ENCODE measurements at regions not wholly inside any gene's neighbourhood (a gene's known extent, or its start where the extent isn't known, plus 50 kb on each side); places are given as distances from the start of the nearest gene placed in this dataset.

- TF ChIP-seq CTCF (IDR thresholded peaks at IDR 0.05; ENCODE audit: borderline replicate concordance, insufficient read depth, low read depth, low read length) = no peak
- no peak overlapping the region for H3K4me3 ChIP-seq (ENCODE audit: low read depth, low read length)
Observed at GRCh38 chr15:81595752-81596151, 221.7 kb upstream of the TMC3 start.

- no peak for TF ChIP-seq CTCF (IDR thresholded peaks at IDR 0.05; ENCODE audit: borderline replicate concordance, insufficient read depth, low read depth, low read length)
Observed at GRCh38 chr15:81589671-81590070, 215.7 kb upstream of the TMC3 start.

GRCh38 chr15:81575436-81576123 is 201.6 kb upstream of the TMC3 start:
- no peak for TF ChIP-seq CTCF (IDR thresholded peaks at IDR 0.05; ENCODE audit: borderline replicate concordance, insufficient read depth, low read depth, low read length)
- H3K4me3 ChIP-seq (ENCODE audit: low read depth, low read length) = no peak overlapping the region

More at GRCh38 chr15:81589671-81590070, 215.7 kb upstream of the TMC3 start:
- H3K4me3 ChIP-seq (ENCODE audit: low read depth, low read length) = no peak overlapping the region

- TF ChIP-seq CTCF (IDR thresholded peaks at IDR 0.05; ENCODE audit: borderline replicate concordance, insufficient read depth, low read depth, low read length) = no peak
Observed at GRCh38 chr15:81573098-81573746, 199.2 kb upstream of the TMC3 start.

GRCh38 chr15:81572190-81572589 is 198.2 kb upstream of the TMC3 start:
- TF ChIP-seq CTCF (IDR thresholded peaks at IDR 0.05; ENCODE audit: borderline replicate concordance, insufficient read depth, low read depth, low read length) = no peak

More at GRCh38 chr15:81573098-81573746, 199.2 kb upstream of the TMC3 start:
- no peak overlapping the region for H3K4me3 ChIP-seq (ENCODE audit: low read depth, low read length)

GRCh38 chr15:81569286-81570080 is 195.5 kb upstream of the TMC3 start:
- no peak overlapping the region for H3K4me3 ChIP-seq (ENCODE audit: low read depth, low read length)
- TF ChIP-seq CTCF (IDR thresholded peaks at IDR 0.05; ENCODE audit: borderline replicate concordance, insufficient read depth, low read depth, low read length) = no peak

More at GRCh38 chr15:81572190-81572589, 198.2 kb upstream of the TMC3 start:
- H3K4me3 ChIP-seq (ENCODE audit: low read depth, low read length) = no peak overlapping the region
